22Rv1 (cell line): ENCODE measurements at regions not wholly inside any gene's neighbourhood (a gene's known extent, or its start where the extent isn't known, plus 50 kb on each side); places are given as distances from the start of the nearest gene placed in this dataset.

Experiments used
- ZFX ChIP-seq: fragments of 450-650 bp; IDR thresholded peaks from 2 replicates; pipeline ENCODE4 v1.6.1; 2017; ENCODE audit warnings: antibody characterized with exemption, borderline replicate concordance
- TF ChIP-seq, protein P1 (sequence below): fragments of 450-650 bp; IDR thresholded peaks from 2 replicates; pipeline ENCODE4 v1.5.1; 2017; ENCODE audit warnings: mild to moderate bottlenecking

DNA sequence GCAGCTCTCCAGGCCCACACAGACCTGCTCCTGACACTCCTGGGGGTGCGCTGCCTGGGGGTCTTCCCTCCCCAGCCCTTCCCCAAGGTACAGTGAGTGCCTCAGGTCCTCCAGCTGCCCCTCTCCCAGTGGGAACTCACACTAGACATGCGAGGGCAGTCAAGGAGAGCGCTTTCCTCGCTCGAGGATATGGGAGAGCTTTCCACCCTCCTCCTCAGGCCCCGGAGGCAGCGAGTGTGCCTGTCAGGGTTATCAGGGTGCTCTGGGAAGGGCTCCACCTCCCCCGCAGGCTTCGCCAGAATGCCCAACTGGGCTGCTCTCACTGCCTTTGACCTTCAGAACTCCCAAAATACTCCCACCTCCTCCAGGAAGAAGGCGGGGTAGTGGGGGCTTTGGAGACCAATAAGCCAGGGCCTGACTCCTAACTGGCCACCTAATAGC, 85.7 kb upstream of the LAPTM4A start:
- TF ChIP-seq, protein P1, sequence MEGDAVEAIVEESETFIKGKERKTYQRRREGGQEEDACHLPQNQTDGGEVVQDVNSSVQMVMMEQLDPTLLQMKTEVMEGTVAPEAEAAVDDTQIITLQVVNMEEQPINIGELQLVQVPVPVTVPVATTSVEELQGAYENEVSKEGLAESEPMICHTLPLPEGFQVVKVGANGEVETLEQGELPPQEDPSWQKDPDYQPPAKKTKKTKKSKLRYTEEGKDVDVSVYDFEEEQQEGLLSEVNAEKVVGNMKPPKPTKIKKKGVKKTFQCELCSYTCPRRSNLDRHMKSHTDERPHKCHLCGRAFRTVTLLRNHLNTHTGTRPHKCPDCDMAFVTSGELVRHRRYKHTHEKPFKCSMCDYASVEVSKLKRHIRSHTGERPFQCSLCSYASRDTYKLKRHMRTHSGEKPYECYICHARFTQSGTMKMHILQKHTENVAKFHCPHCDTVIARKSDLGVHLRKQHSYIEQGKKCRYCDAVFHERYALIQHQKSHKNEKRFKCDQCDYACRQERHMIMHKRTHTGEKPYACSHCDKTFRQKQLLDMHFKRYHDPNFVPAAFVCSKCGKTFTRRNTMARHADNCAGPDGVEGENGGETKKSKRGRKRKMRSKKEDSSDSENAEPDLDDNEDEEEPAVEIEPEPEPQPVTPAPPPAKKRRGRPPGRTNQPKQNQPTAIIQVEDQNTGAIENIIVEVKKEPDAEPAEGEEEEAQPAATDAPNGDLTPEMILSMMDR, result no peak
- no peak for TF ChIP-seq ZFX
